Stomach smooth muscle (tissue), 2 donors: ENCODE measurements at regions not wholly inside any gene's neighbourhood (a gene's known extent, or its start where the extent isn't known, plus 50 kb on each side); places are given as distances from the start of the nearest gene placed in this dataset.

Experiments used
- H3K27ac ChIP-seq: one replicate; pipeline ENCODE4 v1.7.0; 2013; ENCODE audit warnings: mild to moderate bottlenecking, low read length, inconsistent platforms
- H3K27me3 ChIP-seq, 2 donors: one replicate each; pipeline ENCODE4 v1.7.0; 2013; ENCODE audit warnings: low read length in 2 of 2; ENCODE audit not compliant: insufficient read depth in 2 of 2, control insufficient read depth in 1 of 2
- H3K36me3 ChIP-seq, 2 donors: one replicate each; pipeline ENCODE4 v1.7.0; 2013; ENCODE audit warnings: low read length in 2 of 2; ENCODE audit not compliant: control insufficient read depth in 2 of 2, insufficient read depth in 2 of 2
- H3K4me1 ChIP-seq: one replicate; pipeline ENCODE4 v1.7.0; 2013; ENCODE audit warnings: low read length; ENCODE audit not compliant: control insufficient read depth, insufficient read depth
- H3K4me3 ChIP-seq, 2 donors: one replicate each; pipeline ENCODE4 v1.7.0; 2013; ENCODE audit warnings: low read length in 2 of 2
- H3K9ac ChIP-seq, 2 donors: one replicate each; pipeline ENCODE4 v1.7.0; 2013; ENCODE audit warnings: low read length in 2 of 2, mild to moderate bottlenecking in 1 of 2
- H3K9me3 ChIP-seq, 2 donors: one replicate each; pipeline ENCODE4 v1.7.0; 2013; ENCODE audit warnings: low read length in 2 of 2; ENCODE audit not compliant: control insufficient read depth in 2 of 2
- donor health status: healthy.
- donor health status: Pancreatic carcinoma.

- Histone ChIP-seq H3K36me3 (no peaks in the 10 kb centered on the region), H3K9me3 (no peaks in the 10 kb centered on the region), H3K4me1 (no peaks in the 10 kb centered on the region), H3K9ac (no peak overlapping the region), H3K27ac (no peak overlapping the region), H3K27me3 (no peaks in the 10 kb centered on the region), H3K4me3 (no peak overlapping the region)
Measured at GRCh38 chr3:174430986-174431385, 428.1 kb upstream of the NAALADL2 start.

DNA sequence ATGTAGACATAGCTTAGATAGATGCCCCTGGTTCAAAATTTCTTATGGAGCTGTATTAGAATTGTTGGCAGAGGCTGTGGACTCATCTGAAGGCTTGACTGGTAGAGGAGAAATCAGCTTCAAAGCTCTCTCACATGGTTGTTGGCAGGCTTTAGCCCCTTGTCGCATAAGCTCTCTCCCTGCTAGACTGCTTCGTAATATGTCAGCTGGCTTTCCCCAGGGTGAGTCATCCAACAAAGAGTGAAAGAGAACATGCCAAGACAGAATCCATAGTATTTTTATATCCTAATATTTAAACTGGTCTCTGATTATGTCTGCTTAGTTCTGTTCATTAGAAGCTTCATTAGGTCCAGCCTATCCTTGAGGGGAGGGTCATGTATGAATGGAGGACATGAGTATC lies 427.4 kb upstream of the NAALADL2 start:
- peaks cover 5% of the 10 kb centered on the region for H3K4me1 ChIP-seq
- H3K9me3 ChIP-seq, result no peaks in the 10 kb centered on the region
- no peak overlapping the region for H3K4me3 ChIP-seq
- no peaks in the 10 kb centered on the region for H3K27me3 ChIP-seq
- no peak overlapping the region for H3K9ac ChIP-seq
- H3K27ac ChIP-seq, result no peak overlapping the region
- H3K36me3 ChIP-seq, result no peaks in the 10 kb centered on the region

GRCh38 chr3:174436367-174436766 lies 422.8 kb upstream of the NAALADL2 start:
- H3K27me3 ChIP-seq, result no peaks in the 10 kb centered on the region
- no peaks in the 10 kb centered on the region for H3K36me3 ChIP-seq
- H3K9ac ChIP-seq, result no peak overlapping the region
- H3K27ac ChIP-seq, result no peak overlapping the region
- no peak overlapping the region for H3K4me3 ChIP-seq
- no peaks in the 10 kb centered on the region for H3K9me3 ChIP-seq
- H3K4me1 ChIP-seq, result peaks cover 5% of the 10 kb centered on the region

DNA sequence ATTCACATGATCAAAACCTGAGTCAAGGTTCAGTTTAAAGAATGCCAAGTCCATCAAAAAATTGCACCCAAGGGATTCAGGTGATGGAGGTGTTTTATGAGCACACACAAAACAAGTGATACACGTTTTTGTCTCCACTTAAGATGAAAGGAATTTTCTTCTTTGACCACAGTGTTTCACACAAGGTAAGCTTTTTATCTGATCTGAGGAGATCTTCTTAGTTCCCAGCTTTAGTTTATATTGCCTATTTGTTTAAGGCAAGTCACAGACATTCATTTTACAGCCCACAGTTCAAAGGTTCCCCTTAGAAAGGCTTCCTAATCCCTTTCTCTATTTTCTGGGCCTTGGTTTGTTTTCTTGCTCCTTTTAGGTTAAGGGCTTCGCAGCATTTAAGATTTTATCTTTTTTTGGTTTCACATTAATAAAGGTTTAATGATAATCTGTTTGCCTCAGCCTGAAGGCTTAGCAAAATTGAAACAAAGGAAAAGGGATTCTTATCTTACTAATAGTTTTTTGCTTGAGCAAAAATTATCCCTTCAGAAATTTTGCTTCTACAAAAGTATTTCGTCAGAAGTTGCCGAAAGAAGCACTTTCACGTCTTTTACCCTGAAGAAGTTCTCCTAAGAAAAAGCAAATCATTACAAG lies 420.5 kb upstream of the NAALADL2 start:
- Histone ChIP-seq H3K4me3 (no peak overlapping the region), H3K9ac (no peak overlapping the region), H3K4me1 (peaks cover 5% of the 10 kb centered on the region), H3K9me3 (no peaks in the 10 kb centered on the region), H3K36me3 (no peaks in the 10 kb centered on the region), H3K27ac (no peak overlapping the region), H3K27me3 (no peaks in the 10 kb centered on the region)

- Histone ChIP-seq H3K27ac (peak overlapping the region; percentile 91), H3K9ac (peak overlapping the region; percentile 75 to 79), H3K4me3 (peak overlapping the region; percentile 80 to 82)
Measured at GRCh38 chr3:174439331-174440252, 419.5 kb upstream of the NAALADL2 start.

GRCh38 chr3:174440253-174440701 lies 418.9 kb upstream of the NAALADL2 start:
- H3K27me3 ChIP-seq, result no peaks in the 10 kb centered on the region
- H3K9ac ChIP-seq, result peak overlapping the region; percentile 75 to 79
- H3K9me3 ChIP-seq, result no peaks in the 10 kb centered on the region
- H3K27ac ChIP-seq, result peak overlapping the region; percentile 91
- H3K4me3 ChIP-seq, result peak overlapping the region; percentile 80 to 82
- no peaks in the 10 kb centered on the region for H3K36me3 ChIP-seq
- peaks cover 5% of the 10 kb centered on the region for H3K4me1 ChIP-seq

More at GRCh38 chr3:174439331-174440252, 419.5 kb upstream of the NAALADL2 start:
- Histone ChIP-seq H3K4me1 (peaks cover 5% of the 10 kb centered on the region), H3K36me3 (no peaks in the 10 kb centered on the region), H3K27me3 (no peaks in the 10 kb centered on the region), H3K9me3 (no peaks in the 10 kb centered on the region)

DNA sequence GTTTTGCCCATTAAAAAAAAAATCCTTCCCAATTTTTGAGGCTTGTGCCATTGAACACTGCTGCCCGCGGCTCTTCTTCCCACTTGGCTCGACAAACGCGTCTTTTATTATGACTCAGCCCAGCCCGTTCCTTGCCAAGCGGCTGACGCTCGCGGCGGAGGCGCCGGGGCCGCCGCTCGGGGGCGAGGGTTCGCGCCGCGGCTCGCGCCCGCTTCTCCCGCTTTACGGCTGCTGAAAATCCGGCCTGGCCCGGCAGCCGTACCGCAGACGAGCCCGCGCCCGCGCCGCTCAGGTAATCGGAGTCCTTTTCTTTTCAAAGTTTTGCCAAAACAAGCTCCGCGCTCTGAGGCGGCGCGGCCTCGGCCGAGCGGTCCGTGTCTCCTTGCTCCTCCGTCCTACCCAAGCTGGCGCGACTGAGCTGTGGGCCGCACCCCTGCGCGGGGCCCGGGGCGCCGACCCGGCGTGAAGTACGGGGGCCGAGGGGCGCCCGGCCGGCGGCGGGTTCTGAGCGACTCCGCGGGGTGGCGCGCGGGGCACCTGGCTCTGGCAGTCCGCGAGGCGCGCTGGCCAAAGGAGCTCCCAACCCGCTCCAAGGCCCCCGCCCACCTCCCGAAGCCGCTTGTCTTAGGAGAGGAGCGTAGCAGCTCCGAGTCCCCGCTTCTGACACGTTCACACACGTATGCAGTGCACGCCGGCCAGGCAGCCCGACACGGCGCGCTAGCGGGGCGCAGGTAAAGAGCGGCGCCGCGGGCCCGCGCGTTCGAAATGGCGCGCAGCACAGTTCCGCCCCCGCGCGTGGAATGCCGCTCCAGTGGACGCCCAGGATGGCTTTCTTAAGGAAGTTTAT lies 418.2 kb upstream of the NAALADL2 start:
- Histone ChIP-seq H3K27ac (peak overlapping the region; percentile 91), H3K27me3 (no peaks in the 10 kb centered on the region), H3K4me1 (peaks cover 5% of the 10 kb centered on the region)

GRCh38 chr3:174441588-174442301 lies 417.4 kb upstream of the NAALADL2 start:
- peak overlapping the region; percentile 91 for H3K27ac ChIP-seq
- H3K36me3 ChIP-seq, result no peaks in the 10 kb centered on the region
- peak overlapping the region; percentile 74 to 75 for H3K9ac ChIP-seq
- no peaks in the 10 kb centered on the region for H3K9me3 ChIP-seq
- peak overlapping the region; percentile 80 to 82 for H3K4me3 ChIP-seq
- no peaks in the 10 kb centered on the region for H3K4me1 ChIP-seq
- no peaks in the 10 kb centered on the region for H3K27me3 ChIP-seq

More for the DNA sequence above, 418.2 kb upstream of the NAALADL2 start:
- peak overlapping the region; percentile 80 to 82 for H3K4me3 ChIP-seq
- H3K9me3 ChIP-seq, result no peaks in the 10 kb centered on the region
- peak overlapping the region; percentile 75 to 79 for H3K9ac ChIP-seq
- no peaks in the 10 kb centered on the region for H3K36me3 ChIP-seq

DNA sequence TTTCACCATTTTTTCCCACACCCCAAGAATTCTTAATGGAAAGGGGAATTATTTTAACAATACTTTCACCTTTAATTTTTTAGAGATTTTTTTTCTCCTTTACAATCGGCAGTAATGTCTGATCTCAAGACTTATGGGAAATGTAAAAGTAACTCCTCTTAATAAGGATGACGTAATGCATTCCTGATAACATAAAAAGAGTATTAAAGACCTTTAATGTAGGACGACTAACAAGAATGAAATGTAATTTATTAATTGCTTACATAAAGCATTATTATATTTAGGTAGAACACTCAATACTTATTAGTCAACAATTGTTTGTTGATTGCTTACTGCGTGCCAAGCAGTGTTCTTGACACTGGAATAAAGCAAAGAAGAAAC lies 416.8 kb upstream of the NAALADL2 start:
- no peaks in the 10 kb centered on the region for H3K27me3 ChIP-seq
- H3K4me3 ChIP-seq, result peak overlapping the region; percentile 80 to 82
- no peaks in the 10 kb centered on the region for H3K9me3 ChIP-seq
- no peaks in the 10 kb centered on the region for H3K36me3 ChIP-seq
- H3K27ac ChIP-seq, result peak overlapping the region; percentile 91
- H3K4me1 ChIP-seq, result no peaks in the 10 kb centered on the region
- peak overlapping the region in 1 of 2 donors; percentile 75 for H3K9ac ChIP-seq

DNA sequence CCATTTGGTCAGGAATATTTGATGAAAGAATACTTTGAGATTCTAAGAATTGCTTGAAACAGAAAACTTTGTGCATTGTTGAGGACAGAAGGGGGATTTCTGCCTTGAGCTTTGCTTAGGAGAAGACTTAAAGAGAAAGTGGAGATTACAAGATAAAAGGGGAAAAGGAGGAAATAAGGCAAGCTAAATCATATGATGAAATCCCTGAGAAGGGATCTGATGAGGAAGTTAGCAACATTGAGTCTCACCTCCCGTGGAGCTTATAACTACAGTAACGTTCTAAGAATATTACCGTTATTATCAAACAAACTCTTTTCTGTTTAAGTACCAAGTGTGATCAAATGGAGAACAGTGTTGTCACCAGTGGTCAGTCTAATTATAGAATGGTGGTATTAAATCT lies 414.7 kb upstream of the NAALADL2 start:
- no peak overlapping the region for H3K9ac ChIP-seq
- no peak overlapping the region for H3K4me3 ChIP-seq
- no peaks in the 10 kb centered on the region for H3K36me3 ChIP-seq
- no peak overlapping the region for H3K27ac ChIP-seq
- H3K4me1 ChIP-seq, result no peaks in the 10 kb centered on the region
- H3K27me3 ChIP-seq, result no peaks in the 10 kb centered on the region
- H3K9me3 ChIP-seq, result no peaks in the 10 kb centered on the region
